Superior temporal gyrus (tissue), 1 donor: ENCODE measurements at regions not wholly inside any gene's neighbourhood (a gene's known extent, or its start where the extent isn't known, plus 50 kb on each side); places are given as distances from the start of the nearest gene placed in this dataset.
"Not testable (repeated sequence)": the region's sequence is repeated elsewhere in the genome, so short reads cannot be mapped to it uniquely, and the experiment has no call there.

Source experiments
- DNase-seq: peaks from one replicate; pipeline ENCODE4 v3.0.0-alpha.2; 2016; ENCODE audit errors: extremely low spot score

DNA sequence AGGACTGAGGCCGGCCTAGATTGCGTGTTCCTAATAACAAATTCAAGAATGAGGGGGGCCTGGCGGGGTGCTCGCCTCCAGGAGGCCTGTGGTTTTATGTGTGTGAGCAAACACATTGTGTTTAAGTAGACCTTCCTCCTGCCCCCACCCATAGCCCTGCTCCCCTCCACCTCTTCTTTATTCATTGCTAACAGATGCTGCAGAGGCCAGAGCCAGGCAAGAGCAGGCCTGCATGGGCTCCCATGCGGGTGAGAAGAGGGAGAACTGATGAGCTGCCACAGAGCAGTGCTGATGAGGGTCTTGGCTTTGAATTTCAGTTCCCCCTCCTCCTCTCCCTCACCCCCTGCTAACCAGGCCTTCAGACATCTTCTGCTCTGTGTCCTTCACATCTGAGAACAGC, 154.6 kb downstream of the OSR1 start:
- no peak for DNase-seq

DNA sequence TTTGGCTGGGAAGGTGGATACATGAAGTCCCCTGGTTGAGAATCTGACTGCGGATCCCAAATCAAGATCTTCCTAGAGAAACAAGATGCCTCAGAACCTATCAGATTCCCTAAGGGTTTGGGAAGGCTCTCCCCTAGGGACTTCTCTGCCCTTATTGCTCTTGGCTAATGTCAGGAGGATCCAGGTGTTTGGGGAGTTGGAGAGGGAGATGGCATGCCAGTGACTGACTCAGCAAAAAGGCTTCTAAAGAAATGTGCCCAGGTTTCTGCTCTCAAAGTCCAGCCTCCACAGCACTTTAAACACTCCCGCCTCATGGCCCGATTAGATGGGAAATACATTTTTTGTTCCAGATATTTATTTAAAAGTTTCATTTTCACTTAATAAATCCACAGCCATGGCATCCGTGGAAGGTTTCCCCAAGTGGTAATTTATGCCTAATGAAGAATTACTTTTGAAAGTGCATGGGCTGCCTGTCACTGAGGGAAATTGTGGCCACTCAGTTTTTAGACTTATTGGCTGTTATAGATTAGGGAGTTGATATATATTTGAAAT, 156.4 kb downstream of the OSR1 start:
- DNase-seq = no peak

DNA sequence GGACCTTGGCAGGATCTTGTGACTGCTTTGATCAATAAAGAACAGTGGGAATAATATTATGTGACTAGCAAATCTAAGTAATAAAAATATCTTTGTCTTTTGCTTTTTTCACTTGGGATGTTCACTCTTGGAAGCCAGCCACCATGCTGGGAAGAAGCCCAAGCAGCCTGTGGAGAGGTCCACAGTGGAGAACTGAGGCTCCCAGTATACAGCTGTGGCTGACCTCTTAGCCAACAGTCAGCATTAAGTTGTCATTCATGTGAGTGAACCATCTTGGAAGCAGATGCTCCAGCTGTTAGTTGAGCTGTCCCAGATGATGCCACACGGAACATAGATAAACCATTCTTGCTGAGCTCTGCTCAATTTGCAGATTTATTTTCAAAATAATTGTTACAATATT, 160.0 kb downstream of the OSR1 start:
- no peak for DNase-seq

DNA sequence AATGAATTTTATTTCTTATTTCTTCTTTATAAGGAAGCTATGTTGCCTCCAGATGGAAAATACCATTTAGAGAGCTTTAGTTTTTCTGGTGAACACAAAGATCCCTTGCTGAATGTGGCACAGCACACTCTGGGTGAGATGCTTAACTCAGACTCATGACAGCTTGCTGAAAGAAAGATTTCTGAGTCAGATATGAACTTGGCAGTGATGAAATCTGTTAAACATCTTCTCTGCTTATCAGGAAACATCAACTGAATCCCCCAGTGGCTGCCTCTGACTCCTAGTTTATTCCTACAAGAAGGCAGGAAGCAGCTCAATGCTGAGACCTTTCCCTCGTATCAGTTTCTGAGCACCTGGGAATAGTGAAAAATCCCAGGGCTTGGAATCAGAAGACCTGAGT, 162.8 kb downstream of the OSR1 start:
- no peak for DNase-seq

DNA sequence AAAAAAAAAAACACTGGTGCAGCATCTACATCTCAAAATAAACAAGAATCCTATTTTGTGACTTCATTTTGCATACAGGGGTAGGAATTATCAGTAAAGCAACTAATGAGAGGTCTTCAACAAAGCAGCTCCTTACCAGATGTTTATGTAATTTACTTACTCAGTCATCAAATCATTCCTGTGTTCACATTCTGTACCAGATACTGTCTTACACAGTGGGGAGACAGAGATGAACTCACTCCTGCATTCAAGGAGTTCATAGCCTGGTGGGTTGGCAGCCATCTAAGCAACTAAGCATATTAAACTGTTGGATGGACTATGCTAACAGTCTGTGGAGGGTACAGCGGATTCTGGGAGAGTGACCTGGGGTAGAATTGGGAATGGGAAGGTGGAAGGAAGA, 169.0 kb downstream of the OSR1 start:
- no peak for DNase-seq

DNA sequence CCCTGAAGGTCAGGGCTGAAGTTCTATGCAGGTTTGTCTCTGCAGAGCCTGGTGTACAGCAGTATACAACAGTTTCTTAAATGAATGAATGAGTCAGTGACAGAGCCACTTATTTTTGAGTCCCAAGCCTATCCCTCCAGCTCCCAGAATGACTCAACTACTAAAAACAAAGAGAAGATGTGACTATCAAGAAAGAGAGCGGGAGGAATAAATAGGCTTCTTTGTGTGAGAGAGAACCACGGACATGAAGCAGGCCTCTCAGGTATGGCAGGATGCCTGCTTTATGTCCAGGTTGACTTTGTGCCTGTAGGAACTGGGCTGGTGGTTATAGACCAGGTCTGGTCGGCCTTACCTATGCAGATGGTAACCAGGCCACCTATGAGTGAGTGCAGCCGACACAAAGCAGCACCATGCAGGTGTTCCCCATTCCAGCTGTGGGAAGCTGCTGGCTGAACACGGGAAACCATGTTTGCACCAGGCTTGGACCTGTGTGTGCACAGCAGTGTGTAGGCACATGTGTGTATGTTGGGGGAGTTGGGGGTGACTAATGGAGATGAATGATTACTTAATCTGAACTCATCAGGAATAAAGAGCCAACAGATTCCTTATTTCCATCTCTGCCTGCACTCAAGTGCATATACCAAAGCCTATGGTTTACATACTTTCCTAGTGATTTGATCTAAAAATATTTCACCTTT, 171.0 kb downstream of the OSR1 start:
- no peak for DNase-seq

DNA sequence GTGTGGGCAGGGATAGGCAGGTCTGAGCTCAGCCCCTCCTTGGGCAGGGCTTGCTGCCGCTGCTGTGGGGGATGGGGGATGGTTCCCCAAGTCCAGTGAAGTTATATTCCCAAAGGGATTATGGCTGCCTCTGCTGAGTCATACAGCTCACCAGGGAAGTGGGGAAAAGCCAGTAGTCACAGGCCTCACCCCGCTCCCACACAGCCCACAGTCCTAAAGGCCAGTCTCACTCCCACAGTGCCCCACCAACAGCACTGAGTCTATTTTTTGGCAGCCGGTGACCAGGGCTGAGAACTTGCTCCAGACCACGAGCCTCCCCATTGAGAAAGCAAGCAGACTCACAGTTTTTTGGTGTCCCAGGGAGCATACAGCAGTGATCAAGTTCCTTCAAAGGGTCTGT, 173.3 kb downstream of the OSR1 start:
- DNase-seq = no peak

DNA sequence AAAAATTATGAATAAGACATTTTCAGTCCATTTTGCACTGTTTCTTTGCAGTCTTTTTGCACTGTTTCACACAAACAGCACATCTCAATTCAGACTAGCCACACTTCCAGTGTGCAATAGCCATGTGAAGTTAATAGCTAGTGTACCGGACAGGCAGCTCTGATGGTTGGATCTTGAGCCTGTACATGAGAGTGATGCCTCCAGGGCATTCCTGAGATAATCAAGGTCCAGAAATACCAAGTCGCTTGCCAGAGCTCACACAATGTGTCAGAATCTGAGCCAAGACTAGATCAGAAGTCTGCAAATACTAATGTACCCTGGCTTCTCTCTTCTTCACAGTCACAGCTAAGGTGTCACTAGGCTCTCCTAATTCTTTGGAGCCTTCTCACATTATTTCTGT, 180.2 kb downstream of the OSR1 start:
- DNase-seq = no peak

DNA sequence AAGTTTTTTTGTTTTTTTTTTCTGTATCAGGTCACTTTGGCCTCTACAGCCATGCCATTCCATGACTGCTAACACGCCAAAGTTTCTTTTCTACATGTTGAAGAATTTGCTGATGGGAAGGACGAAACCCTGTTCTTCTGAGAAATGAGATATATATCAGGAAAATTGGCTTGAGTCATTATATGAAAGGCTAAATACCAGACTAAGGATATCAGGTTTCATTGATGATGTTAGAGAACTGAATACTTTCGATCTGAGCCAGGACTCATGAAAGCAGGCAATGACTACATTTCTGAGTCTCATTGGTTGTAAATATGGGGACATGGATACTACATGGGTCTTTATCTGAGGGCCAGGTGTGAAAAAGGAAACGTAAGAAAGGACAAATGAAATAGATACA, 181.4 kb downstream of the OSR1 start:
- no peak for DNase-seq

DNA sequence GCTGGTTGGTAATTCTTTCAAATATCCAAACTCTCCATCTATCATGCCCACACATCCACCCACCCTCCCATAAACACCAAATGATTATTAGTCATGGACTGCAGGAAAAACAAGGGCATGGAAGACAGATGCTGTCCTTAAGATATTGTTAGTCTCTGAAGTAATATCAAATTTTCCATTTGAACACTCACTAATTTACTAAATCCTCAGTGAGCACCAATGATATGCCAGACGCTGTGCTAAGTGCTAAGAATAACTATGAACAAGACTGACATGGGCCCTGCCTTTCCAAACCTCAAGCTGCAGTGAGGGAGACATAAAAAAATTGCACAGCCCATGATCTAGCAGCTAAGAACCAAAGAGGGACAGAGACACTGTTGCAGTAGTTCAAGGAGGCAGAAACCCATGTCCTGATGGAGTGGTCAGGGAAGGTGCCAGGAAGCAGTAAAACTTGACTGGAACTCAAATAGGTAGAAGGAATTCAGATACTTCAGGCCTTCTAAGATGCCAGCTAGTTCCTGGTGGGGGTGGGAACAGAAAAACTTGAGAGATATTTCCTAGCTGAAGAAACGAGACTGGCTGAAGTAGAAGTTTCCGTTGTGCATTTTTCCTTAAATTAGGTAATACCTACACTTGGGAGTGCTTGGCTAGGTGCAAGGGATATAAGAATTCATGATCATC, 182.1 kb downstream of the OSR1 start:
- no peak for DNase-seq

DNA sequence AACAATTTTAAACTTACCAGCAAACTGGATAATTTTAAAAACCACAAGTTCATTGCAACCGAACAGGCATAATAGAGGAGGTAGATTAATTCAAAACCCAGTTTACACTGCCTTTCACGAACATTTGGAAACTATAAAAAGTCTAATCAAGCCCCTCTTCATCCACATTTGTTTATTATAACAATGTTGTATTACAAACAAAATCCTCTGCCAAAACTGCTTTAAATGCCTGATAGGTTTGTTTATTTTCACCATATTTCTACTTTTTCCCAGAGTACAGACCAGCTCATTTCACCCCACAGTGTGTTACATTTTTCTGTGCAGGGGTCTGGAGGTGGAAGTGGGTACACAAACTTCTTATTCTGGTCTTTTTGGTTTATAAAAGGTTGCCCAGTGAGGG, 184.2 kb downstream of the OSR1 start:
- DNase-seq = no peak

DNA sequence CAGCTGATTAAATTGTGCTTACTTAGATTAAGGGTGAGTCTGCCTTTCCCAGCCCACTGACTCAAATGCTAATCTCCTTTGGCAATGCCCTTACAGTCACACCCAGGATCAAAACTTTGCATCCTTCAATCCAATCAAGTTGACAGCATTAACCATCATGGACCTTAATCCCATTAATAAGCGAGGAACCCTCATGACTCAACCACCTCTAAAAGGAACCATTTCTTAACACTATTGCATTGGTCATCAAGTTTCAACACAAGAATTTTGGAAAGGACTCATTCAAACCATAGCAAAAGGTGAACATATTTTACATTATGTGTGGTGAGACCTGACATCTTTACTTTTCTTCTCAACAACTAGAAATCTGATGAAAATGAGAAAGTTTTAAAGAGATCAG, 187.0 kb downstream of the OSR1 start:
- DNase-seq = no peak

DNA sequence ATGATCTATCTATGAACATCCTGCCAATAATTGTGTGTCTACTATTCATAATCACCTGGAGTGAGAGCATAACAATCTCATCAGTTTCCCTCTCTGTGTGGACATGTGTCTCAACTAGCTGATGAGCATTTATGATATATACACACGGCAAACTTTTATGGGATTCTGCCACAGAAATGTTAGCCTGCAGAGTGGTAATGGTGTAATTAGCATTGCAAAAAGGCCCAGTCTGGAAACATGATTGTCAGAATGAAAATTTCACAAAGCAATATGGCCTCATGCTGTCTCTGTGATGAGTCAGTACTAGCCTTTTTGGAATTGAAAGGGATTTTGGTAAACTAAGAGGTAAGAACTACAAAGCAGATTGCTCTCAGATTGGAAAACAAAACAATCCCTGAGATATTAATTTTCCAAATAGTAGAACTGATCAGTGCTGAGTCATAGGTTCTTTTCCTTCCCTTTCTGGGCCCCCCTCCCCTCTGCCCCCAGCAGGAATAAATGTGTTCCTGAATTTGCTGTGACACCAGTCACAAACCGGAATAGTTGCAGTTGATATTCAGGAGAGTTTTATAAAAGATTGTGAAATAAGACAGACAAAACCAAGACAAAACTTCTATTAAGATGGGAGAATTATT, 189.2 kb downstream of the OSR1 start:
- no peak for DNase-seq

DNA sequence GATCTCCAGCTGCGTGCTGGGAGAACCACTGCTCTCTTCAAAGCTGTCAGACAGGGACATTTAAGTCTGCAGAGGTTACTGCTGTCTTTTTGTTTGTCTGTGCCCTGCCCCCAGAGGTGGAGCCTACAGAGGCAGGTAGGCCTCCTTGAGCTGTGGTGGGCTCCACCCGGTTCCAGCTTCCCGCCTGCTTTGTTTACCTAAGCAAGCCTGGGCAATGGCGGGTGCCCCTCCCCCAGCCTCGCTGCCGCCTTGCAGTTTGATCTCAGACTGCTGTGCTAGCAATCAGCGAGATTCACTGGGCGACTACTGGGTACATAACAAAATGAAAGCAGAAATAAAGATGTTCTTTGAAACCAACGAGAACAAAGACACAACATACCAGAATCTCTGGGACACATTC, 194.3 kb downstream of the OSR1 start:
- DNase-seq = not testable (repeated sequence)

DNA sequence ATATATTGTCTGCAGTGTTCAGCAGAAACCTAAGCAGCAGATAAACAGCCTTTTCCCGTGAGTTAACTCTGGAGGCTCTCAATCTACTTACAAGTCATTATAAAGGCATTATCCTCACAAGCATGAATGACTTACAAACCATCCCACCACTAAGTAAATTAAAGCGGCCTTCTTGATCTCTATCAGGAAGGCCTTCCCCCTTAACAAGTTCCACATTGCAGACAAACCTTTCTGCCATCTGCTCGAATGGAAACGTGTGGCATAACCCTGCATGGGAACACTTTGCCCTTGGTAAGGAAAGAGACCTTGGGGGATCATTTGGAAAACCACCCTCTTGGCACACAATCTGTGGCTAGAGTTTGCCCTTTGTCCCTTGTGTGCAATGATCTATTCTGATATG, 199.5 kb downstream of the OSR1 start:
- no peak for DNase-seq

DNA sequence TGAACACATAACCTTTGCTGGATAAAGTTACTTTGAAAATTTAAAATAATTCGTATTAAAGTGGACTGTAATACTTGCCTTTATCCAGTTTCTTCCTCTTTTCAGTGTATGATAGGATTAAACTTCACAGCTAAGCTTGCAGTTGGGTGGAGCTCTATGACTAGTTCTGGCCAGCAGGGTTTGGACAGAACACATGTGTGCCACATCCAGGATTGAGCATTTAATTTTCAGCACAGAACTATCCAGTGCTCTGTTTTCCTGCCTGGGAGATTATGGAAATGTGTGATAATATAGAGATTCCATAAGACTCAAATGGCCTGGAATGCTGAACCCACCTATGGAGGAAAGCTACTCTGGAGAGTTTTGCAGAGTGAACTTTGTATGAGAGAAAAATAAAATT, 200.2 kb downstream of the OSR1 start:
- DNase-seq = no peak

DNA sequence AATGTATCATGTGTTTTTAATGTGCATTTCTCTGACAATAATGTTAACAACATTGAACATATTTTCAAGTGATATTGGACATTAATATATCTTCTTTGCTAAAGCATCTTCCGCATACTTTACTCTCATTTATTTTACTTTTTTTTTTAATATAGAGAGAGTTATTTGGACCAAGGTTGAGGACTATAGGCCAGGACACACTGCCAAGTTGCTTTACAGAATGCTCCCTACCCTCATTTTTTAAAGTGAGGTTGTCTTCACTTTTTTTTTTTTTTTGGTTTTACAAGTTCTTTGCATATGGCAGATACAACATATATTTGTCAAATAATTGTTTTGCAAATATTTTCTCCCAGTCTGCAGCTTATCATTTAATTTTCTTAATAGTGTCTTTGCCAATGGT, 201.8 kb downstream of the OSR1 start:
- no peak for DNase-seq

DNA sequence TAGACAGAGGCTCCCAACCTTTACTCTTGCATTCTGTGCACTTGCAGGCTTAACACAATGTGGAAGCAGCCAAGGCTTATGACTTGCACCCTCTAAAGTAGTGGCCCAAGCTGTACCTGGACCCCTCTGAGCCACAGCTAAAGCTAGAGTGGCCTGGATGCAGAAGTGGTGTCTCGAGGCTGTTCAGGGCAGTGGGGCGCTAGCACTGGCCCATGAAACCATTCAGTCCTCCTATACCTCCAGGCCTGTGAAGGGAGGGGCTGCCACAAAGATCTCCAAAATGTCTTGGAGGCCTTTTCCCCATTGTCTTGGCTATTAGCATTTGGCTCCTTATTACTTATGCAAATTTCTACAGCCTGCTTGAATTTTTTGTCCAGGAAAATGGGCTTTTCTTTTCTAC, 207.7 kb downstream of the OSR1 start:
- no peak for DNase-seq

DNA sequence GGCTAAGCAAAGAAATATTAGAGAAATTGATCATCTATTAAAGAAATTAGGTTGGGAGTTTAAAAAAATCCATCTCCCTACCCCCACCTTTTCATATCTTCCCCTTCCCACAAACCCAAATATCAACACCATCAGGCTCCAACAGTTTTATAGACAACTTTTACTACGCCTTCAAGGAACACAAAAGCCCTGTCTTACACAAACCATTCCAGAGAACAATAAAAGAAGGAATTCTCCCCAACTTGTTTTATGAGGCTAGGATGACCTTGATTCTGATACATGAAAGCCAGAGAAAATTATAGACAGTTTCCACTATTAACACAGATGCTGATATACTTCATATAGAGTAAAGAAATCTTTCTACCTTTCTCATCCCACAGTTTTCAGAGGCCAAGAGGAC, 211.6 kb downstream of the OSR1 start:
- no peak for DNase-seq

DNA sequence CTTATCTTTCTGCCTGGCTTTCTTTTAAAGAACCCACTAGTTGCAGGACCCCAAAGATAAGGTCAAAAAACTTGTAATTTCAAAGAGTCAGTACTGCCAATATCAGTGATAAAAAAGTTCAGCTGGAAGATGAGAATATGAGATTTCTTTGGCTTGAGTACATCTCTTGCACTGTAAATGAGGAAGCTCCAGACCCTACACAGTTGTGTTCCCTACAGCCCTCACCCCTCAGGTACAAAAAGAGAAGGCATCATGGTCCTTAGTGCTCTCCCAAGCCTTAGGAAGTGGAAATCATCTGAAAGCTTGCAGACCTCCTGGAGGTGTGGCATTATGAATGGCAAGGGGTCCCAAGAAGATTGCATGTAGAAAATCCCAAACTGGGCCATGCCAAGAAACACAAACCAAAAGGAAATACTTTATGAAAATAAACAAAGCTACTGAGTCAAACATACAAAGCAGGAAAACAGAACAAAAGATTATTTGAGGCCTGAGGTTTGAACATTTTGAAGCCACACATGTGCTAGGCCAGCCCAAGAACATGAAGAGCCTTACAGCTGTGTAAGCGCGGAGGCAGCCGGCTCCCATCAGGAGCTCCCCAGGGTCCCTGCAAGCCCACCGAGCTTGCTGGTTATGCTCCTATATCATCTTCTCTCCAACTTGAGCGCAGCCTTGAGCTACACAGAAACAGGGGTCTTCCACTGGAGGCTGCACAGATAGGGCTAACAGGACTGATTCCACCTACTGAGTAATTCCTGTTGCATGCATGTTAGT, 217.0 kb downstream of the OSR1 start:
- no peak for DNase-seq

DNA sequence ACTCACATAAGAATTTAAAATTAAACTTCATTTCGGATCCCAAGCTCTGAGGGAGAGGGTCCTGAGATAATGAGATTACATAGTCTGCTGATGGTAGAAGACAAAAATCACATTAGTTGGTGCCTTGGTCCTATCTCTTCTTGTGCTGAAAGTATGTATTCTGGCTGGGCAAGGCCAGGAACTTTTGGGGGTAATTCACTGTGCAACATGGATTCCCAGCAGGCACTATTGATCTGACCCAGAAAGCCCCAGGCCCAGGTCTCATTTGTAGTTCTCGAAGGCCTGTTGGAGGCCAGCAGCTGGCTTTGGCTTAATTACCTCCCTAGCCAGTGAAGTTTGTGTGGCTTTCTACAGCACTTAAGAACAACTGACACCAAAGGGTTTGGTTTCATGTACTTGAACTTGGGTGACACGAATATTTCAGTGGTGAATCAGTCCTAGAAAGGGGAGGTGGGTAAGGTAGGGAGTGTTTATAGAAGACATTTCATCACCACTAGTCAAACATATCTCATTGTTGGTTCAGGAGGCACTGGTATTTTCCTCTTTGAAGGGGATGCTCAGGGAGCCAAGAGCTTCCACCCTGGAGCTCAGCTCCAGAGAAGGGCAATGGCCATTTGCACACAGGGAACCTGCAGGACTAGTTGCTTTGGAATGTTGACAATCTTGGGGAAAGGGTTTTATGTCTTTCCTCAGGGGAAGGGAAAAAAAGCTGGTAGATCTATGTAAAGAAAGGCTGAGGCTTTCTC, 217.8 kb downstream of the OSR1 start:
- DNase-seq = no peak

DNA sequence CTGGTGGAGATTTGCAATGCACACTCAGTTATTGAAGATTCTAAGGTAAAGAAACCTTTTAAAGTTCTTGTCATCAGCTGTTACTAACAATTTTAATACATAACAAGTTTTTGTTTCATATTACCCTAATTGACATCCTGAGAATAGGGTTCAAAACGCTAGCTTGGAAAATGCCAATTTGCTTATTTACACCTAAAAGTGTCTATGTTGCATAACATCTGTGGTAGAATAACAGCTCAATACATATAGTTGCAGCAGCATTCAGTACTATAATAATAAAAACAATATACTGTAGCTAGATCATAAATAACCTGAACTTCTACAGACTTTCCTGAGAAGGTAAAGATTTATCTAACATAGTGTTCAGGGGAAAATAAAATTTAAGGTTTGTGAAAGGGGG, 219.0 kb downstream of the OSR1 start:
- DNase-seq = no peak
